GM19328 (cell line): ENCODE measurements at regions not wholly inside any gene's neighbourhood (a gene's known extent, or its start where the extent isn't known, plus 50 kb on each side); places are given as distances from the start of the nearest gene placed in this dataset.
"Not testable (repeated sequence)": the region's sequence is repeated elsewhere in the genome, so short reads cannot be mapped to it uniquely, and the experiment has no call there.

Source experiments
- ATAC-seq: cut with Tn5 transposase; IDR thresholded peaks from one replicate; pipeline ENCODE4 v1.9.1; 2021; ENCODE audit warnings: mild to moderate bottlenecking, moderate library complexity; ENCODE audit not compliant: unreplicated experiment

- ATAC-seq, result no peak
These were observed 1898.4 kb upstream of the CELF4 start for GRCh38 chr18:39464006-39464405.

GRCh38 chr18:39462436-39462835 is 1896.8 kb upstream of the CELF4 start:
- no peak for ATAC-seq

- ATAC-seq, result no peak
These were observed 1894.5 kb upstream of the CELF4 start for GRCh38 chr18:39460136-39460535.

- ATAC-seq, result no peak
These were observed 1889.7 kb upstream of the CELF4 start for GRCh38 chr18:39455285-39455684.

GRCh38 chr18:39454866-39455265 is 1889.3 kb upstream of the CELF4 start:
- no peak for ATAC-seq

- ATAC-seq, result no peak
These were observed 1888.3 kb upstream of the CELF4 start for GRCh38 chr18:39453882-39454281.

GRCh38 chr18:39453356-39453755 is 1887.8 kb upstream of the CELF4 start:
- no peak for ATAC-seq

- no peak for ATAC-seq
These were observed 1885.4 kb upstream of the CELF4 start for GRCh38 chr18:39450958-39451357.

- no peak for ATAC-seq
These were observed 1884.0 kb upstream of the CELF4 start for GRCh38 chr18:39449566-39449965.

GRCh38 chr18:39448942-39449341 is 1883.3 kb upstream of the CELF4 start:
- ATAC-seq, result no peak

- ATAC-seq, result not testable (repeated sequence)
These were observed 1879.4 kb upstream of the CELF4 start for GRCh38 chr18:39444957-39445356.

GRCh38 chr18:39441648-39442047 is 1876.0 kb upstream of the CELF4 start:
- ATAC-seq, result no peak

- ATAC-seq, result no peak
These were observed 1870.4 kb upstream of the CELF4 start for GRCh38 chr18:39435996-39436395.

GRCh38 chr18:39435209-39435608 is 1869.6 kb upstream of the CELF4 start:
- ATAC-seq, result no peak

- ATAC-seq, result no peak
These were observed 1868.8 kb upstream of the CELF4 start for GRCh38 chr18:39434223-39434920.

- no peak for ATAC-seq
These were observed 1859.7 kb upstream of the CELF4 start for GRCh38 chr18:39425172-39425850.

- ATAC-seq, result no peak
These were observed 1858.7 kb upstream of the CELF4 start for GRCh38 chr18:39424261-39424660.

GRCh38 chr18:39421276-39421675 is 1855.7 kb upstream of the CELF4 start:
- ATAC-seq, result no peak

GRCh38 chr18:39419315-39419714 is 1853.7 kb upstream of the CELF4 start:
- ATAC-seq, result no peak

- ATAC-seq, result no peak
These were observed 1849.9 kb upstream of the CELF4 start for GRCh38 chr18:39415471-39415870.

GRCh38 chr18:39414009-39414700 is 1848.6 kb upstream of the CELF4 start:
- ATAC-seq, result no peak

GRCh38 chr18:39406941-39407340 is 1841.3 kb upstream of the CELF4 start:
- ATAC-seq, result no peak
